SK-N-SH treated with all-trans-retinoic acid at 6 μM for 48 hours (cell line): ENCODE measurements at regions not wholly inside any gene's neighbourhood (a gene's known extent, or its start where the extent isn't known, plus 50 kb on each side); places are given as distances from the start of the nearest gene placed in this dataset.

Experiments used
- ARNTL ChIP-seq: fragments of 450-650 bp; formaldehyde crosslinking; IDR thresholded peaks from 2 replicates; pipeline ENCODE4 v1.5.0; 2020; ENCODE audit warnings: low read depth, mild to moderate bottlenecking, moderate library complexity, borderline replicate concordance
- CREB5 ChIP-seq: fragments of 250-450 bp; sonication (Bioruptor Pico); IDR thresholded peaks from 2 replicates; pipeline ENCODE4 v1.5.1; 2020; ENCODE audit warnings: low read depth, mild to moderate bottlenecking, moderate library complexity
- ISL1 ChIP-seq: fragments of 250-450 bp; sonication (Bioruptor Pico); IDR thresholded peaks from 2 replicates; pipeline ENCODE4 v2.1.2; 2022; ENCODE audit warnings: mild to moderate bottlenecking, moderate library complexity
- OSR1 ChIP-seq: fragments of 250-450 bp; sonication (Bioruptor Pico); IDR thresholded peaks from 2 replicates; pipeline ENCODE4 v1.8.0; 2022; ENCODE audit warnings: moderate library complexity, mild to moderate bottlenecking, inconsistent platforms
- PATZ1 ChIP-seq: fragments of 250-450 bp; sonication (Bioruptor Pico); IDR thresholded peaks from 2 replicates; pipeline ENCODE4 v1.8.0; 2020; ENCODE audit warnings: mild to moderate bottlenecking, moderate library complexity, borderline replicate concordance
- TCF4 ChIP-seq: fragments of 250-450 bp; sonication (Bioruptor Pico); IDR thresholded peaks from 2 replicates; pipeline ENCODE4 v1.8.0; 2021; ENCODE audit warnings: mild to moderate bottlenecking, moderate library complexity, borderline replicate concordance
- ZFP3 ChIP-seq: fragments of 250-450 bp; sonication (Bioruptor Pico); IDR thresholded peaks from 2 replicates; pipeline ENCODE4 v1.5.0; 2020; ENCODE audit warnings: mild to moderate bottlenecking, moderate library complexity

- no peak for TF ChIP-seq ARNTL (CRISPR knock-in tag)
- no peak for TF ChIP-seq PATZ1 (CRISPR knock-in tag)
- TF ChIP-seq TCF4 (CRISPR knock-in tag): no peak
- no peak for TF ChIP-seq ISL1 (CRISPR knock-in tag)
- TF ChIP-seq OSR1 (CRISPR knock-in tag): no peak
- no peak for TF ChIP-seq ZFP3 (CRISPR knock-in tag)
- TF ChIP-seq CREB5 (CRISPR knock-in tag): no peak
These were observed 211.6 kb downstream of the NEBL start for GRCh38 chr10:20685462-20685861.
